NK-92 treated with Interleukin-12 subunit alpha and Interleukin-12 subunit beta, amount 100 ng/mL, for 24 hours (cell line): ENCODE measurements at regions not wholly inside any gene's neighbourhood (a gene's known extent, or its start where the extent isn't known, plus 50 kb on each side); places are given as distances from the start of the nearest gene placed in this dataset.

ENCODE experiments used
- DNase-seq: peaks from one replicate; lab custom pipeline; 2025; lab: John Stamatoyannopoulos, UW

- no peak for DNase-seq
Observed at GRCh38 chr12:89821896-89822295, 113.3 kb upstream of the ATP2B1 start.

- no peak for DNase-seq
Observed at GRCh38 chr12:89817501-89818226, 109.0 kb upstream of the ATP2B1 start.

GRCh38 chr12:89815225-89815624 is 106.6 kb upstream of the ATP2B1 start:
- no peak for DNase-seq

GRCh38 chr12:89803412-89803811 is 94.8 kb upstream of the ATP2B1 start:
- no peak for DNase-seq

DNA sequence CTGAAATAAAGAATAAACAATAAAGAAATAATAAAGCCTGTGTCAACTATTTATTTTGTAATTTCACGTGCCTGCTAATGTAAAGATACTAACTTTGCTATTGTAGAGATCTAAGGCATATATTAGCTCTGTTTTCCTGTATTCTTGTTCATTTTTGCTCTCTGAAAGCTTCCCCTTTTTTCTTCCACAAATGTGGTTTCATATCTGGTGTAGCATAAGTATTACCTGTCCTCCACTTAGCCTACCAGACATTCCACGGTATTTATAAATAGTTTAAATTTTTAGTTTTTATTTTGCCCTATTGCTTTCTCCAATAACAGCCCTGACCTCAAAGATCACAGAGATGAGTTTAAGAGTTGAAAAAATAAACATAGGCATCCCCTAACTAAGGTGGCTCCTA is 92.6 kb upstream of the ATP2B1 start:
- DNase-seq, result no peak

DNA sequence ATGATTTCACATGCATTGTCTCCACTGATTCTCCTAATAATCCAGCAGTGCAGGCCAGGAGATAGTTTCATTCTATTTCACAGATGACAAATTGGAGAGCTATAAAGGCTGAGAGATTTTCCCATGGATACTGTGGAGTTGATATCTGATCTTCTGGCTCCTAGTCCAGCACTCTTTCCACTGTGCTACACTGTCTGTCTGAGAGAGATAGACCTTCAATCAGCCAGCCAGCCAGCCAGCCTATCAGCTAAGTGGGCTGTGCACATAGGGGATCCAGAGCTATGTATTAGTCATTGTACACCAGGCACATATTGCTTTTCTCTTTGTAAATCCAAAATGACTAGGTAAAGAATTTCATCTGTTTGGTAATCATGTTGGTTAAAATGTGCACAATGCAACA is 91.8 kb upstream of the ATP2B1 start:
- no peak for DNase-seq

DNA sequence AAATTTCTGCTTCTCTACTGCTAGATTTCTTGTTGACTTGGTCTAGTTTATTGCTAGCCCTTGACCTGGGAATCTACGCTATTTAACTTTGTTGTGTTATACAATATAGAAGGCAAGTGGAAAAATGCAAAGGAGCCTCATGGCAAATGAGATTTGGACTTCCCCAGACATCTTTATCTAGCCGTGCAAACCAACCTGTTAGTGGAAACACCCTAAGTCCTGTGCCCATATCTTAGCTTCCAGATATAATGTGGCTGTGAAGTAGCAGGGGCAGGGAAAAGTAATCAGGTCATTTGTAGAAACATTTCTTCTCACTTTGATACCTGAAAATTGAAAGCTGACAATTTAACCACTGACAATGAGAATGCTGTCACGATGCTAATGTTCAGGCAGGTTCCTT is 90.7 kb upstream of the ATP2B1 start:
- no peak for DNase-seq

GRCh38 chr12:89797436-89797835 is 88.8 kb upstream of the ATP2B1 start:
- no peak for DNase-seq

DNA sequence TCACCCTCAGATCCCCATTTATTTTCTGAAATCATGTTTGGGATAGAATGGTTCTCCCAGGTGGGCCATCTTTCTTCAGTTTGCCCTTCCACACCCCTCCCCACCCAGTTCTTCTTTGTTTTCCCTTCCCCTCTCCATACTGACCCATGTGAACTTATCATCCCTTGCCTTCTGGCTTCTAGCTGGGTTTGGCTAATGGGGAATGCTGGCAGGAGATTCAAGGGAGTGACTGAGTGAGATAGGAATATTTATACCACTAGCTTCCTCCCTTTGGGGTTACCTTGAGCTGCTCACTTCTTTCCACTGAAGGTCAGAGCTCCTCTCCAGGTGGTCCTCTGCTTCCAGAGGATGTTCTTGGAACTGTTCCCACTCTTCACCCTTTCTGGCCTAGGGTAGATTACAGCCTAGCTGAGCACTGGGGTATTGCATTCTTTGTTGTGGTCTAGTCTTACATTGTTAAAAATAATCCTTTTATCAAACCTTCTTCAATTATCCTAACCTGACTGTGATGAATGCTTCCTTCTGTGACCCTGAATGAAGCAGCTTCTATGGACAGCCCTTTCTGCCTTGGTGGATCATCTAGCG is 88.3 kb upstream of the ATP2B1 start:
- DNase-seq, result no peak

DNA sequence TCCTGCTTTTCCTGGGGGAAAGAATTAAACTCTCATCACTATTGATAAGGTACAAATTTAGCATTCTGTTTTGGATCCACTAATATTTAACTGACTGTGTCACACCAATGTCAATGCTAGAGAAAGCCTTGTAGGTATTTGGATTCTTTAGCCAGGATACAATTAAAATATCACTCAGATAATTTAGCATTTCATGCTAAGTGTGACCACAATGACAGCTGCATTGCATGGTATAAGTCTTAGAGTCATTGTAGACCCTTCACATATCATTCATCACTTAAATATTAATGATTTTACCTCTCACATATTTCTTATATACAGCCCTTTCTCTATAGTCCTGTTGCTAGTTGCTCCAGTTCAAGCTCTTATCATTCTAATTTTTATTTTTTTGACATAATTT is 85.3 kb upstream of the ATP2B1 start:
- no peak for DNase-seq

GRCh38 chr12:89791286-89791685 is 82.6 kb upstream of the ATP2B1 start:
- DNase-seq, result no peak

DNA sequence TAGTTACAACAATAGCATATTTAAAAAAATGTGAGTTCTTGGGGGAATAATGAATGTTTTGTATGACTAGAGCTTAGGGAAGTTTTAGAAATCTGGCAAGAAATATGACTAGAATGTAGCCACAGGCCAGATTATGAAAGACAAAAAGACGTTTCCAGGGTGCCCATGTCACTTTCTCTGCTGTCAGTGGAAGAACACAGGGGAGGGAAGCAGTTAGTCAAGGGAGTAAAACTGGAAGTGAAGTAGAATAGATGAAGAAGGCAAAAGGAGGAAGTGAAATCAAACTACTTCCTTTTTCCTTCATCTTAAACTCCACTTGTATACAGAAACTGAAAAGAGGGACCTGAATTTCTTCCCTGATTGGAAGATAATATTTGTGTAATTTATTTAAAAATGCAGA is 81.2 kb upstream of the ATP2B1 start:
- no peak for DNase-seq

- no peak for DNase-seq
Observed at GRCh38 chr12:89787763-89788162, 79.1 kb upstream of the ATP2B1 start.

DNA sequence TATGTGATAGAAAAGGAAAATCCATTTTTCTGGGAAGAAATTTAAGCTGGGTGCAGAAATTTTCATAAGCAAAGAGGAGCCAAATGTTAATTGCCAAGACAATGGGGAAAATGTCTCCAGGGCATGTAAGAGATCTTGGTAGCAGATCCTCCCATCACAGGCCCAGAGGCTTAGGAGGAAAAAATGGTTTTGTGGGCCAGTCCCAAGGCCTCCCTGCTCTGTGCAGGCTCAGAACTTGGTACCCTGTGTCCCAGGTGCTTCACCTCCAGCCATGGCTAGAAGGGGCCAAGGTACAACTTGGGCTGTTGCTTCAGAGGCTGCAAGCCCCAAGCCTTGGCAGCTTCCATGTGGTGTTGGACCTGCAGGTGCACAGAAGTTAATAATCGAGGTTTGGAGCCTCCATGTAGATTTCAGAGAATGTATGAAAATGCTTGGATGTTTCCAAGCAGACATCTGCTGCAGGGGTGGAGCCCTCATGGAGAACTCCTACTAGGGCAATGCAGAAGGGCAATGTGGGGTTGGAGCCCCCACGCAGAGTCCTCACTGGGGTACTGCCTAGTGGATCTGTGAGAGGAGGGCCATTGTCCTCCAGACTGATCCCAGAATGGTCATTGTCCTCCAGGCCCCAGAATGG is 77.7 kb upstream of the ATP2B1 start:
- DNase-seq, result no peak

DNA sequence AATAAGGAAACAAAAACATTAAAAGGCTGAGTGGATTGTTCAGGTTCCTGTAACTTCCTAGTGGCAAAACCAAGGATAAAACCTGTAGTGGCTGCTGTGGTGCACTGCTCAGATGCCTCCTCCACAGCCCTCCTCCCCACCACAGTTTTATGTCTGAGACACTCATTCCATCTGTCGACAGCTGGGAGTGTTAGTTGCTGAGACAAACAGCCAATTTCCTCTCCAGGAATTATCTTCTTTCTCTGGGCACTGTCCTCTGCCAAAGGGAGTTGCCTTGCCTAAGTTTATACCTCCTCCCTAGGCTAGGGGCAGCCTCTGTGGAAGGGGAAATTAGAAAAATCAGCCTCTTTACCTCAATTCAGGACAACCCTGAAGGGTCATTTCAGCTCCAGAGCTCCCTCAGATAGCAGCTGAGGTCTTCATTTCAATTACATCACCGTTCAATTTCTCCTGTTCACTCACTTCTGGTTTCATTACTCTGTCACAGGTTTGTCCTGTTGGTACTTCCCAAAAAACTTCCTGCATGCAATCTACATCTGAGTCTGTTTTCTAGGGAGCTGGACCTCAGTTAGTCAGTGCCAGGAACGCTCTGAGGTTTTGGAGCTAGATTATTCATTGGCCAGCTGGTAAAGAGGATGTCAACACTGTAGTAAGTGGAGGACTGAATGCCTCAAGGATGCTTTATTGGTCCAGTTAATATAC is 74.9 kb upstream of the ATP2B1 start:
- no peak for DNase-seq

DNA sequence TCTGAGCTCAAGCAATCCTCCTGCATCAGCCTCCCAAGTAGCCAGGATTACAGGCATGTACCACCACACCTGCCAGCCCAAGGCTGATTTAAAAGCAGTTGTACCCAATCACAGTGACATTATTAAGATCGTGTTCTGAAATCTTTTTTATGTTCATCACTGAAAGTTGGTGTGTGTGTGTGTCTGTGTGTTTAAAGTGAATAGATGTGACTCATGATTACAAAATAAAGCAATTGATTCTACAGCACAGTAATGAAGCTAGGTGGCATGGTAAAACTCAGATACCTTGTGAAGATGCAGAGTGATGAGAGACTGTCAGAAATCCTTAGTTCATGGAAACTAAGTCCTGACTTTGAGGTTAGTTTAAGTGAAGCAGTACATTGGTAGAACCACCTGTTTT is 74.2 kb upstream of the ATP2B1 start:
- no peak for DNase-seq

DNA sequence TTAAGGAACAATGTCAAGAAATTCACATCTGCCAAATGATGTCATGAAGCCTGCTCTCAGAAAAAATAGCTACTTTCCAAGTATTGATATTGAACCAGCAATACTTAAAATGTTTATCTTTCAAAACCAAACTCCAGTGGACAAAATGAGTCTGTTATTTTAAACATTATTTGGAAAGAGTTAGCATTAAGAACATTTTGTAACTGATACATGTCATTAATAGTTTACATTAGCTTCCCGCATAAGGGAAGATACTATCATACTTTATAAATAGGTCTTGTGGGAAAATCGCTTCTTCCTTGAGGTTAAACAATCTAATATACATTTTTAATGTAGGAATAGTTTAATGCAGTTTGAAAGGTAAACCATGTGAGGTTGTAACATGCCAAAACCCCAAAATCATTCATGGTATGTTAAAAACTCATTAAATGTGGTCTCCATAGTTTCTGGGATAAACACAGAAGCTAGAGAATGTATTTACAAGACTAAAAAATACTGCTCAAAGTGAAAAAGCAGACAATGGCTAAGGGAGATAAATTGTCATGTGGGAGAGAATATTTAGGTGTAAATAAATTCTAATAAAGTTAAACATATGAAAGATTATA is 73.4 kb upstream of the ATP2B1 start:
- DNase-seq, result no peak

- DNase-seq, result no peak
Observed at GRCh38 chr12:89781156-89781555, 72.5 kb upstream of the ATP2B1 start.

DNA sequence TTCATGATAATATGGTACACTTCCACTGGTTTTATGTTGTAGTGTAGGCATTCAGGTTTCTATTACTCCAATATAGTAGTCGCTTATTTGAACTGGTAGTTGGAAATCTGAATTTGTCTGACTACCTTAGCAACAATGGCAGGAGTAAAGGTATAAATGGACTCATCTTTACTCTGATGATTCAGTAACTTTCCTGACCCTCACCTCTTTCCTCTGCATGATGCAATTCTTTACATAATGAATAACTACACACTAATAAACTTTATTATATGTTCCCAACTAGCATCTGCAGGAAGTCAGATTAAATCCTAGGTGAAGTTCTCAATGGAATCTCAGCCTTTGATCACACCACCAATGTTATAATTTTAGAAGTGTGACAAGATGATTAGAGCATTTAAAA is 70.5 kb upstream of the ATP2B1 start:
- DNase-seq, result no peak

DNA sequence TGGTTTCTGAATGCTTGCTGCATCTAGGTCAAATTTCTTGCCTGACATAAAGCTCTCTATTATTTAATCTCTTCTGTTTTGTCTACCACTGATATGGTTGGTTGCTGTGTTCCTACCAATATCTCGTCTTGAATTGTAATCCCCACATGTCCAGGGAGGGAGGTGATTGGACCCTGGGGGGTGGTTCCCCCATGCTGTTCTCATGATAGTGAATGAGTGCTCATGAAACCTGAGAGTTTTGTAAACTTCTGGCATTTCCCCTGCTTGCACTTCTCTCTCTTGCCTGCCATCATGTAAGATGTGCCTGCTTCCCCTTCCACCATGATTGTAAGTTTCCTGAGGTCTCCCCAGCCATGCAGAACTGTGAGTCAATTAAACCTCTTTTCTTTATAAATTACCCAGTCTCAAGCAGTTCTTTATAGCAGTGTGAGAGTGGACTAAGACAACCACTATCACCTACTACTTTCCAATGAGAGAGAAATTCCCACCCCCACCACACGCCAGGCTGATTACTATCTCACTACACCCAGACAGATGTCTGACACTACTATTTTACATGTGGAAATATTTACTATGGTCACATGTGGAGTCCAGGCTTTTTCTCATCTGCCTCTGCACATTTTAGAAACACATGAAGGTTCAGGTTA is 69.2 kb upstream of the ATP2B1 start:
- no peak for DNase-seq

DNA sequence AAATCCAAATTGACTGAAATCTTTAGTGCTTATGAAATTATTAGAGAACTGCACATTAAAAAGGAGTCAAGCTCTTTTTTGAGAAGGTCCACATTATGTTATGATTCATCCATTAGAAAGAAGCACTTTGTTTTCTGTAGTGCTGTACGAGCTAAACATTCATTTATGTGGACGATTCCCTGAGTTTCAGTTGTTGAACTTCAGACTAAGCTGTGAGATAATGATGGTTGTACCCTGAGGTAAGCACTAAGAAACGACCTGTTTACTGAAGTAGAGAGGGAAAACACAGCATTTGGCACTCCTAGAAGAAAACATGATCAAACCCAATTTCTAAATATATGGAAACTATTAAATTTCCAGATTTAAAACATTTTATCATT is 67.3 kb upstream of the ATP2B1 start:
- DNase-seq, result no peak
